Bronchial epithelial cell (primary cell): ENCODE measurements at regions not wholly inside any gene's neighbourhood (a gene's known extent, or its start where the extent isn't known, plus 50 kb on each side); places are given as distances from the start of the nearest gene placed in this dataset.
"Not testable (repeated sequence)": the region's sequence is repeated elsewhere in the genome, so short reads cannot be mapped to it uniquely, and the experiment has no call there.

ENCODE experiments used
- DNase-seq: peaks from one replicate; pipeline ENCODE4 v3.0.0-alpha.2; 2010; ENCODE audit warnings: low read depth
- FAIRE-seq: peaks from 2 replicates; lab custom pipeline; 2011; peaks lifted over from hg19 to GRCh38; lab: Jason Lieb, UNC
- H3K27me3 ChIP-seq: 2 replicates; pipeline ENCODE4 v1.5.1; 2011; ENCODE audit warnings: low read length; ENCODE audit not compliant: control insufficient read depth, insufficient read depth
- H3K36me3 ChIP-seq: 2 replicates; pipeline ENCODE4 v1.5.1; 2011; ENCODE audit warnings: low read length; ENCODE audit not compliant: control insufficient read depth, insufficient read depth
- H3K4me3 ChIP-seq: 2 replicates; pipeline ENCODE4 v1.5.1; 2011; ENCODE audit warnings: mild to moderate bottlenecking, low read depth, low read length, control low read depth
- TF ChIP-seq, protein P1 (sequence below): IDR thresholded peaks from 2 replicates; pipeline ENCODE4 v1.5.1; 2011; ENCODE audit warnings: mild to moderate bottlenecking, moderate library complexity, low read length, control low read depth, inconsistent platforms; ENCODE audit not compliant: insufficient read depth, severe bottlenecking

DNA sequence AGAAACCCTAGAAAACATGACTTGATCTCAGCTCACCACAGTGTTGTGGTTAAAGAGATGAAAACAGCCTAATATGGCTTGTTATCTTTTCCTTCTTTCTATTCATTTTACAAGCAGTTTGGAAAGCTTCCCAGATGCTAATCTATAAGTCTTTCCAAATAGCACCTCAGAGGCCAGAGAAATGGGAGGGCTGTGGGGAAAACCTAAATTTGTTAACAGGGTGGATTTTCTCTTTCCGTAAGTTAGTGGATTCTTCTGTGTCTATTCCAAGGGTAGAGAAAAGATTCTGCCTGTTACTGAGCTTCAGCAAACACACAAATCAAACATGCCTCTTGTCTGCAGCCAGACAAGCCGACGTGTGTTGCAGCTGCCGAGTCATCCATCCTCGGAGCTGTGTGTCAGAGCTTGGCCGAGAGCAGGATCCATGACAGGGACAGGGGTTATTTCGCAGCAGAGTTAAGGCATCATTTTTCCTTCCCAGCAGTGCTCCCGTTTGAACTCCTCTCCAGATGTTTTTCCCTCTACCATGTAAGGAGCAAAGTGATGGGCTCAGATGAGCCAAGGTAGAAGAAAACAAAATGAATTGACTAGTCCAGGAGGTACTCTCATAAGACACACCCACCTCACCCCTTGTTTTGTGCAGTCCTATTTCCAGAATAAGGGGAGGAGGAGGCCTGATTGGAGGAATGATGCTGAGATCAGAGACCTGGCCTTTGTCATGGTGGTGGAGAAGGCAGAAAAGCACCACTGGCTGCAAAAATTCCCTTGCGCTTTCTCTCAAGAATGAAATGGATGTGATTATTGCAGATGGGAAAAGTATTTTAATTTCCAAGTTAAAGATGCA, 560.0 kb downstream of the C6orf118 start:
- DNase-seq (peak; percentile 58), FAIRE-seq (no peak)
- Histone ChIP-seq H3K4me3 (no peak overlapping the region), H3K36me3 (no peaks in the 10 kb centered on the region), H3K27me3 (no peaks in the 10 kb centered on the region)
- TF ChIP-seq, protein P1, sequence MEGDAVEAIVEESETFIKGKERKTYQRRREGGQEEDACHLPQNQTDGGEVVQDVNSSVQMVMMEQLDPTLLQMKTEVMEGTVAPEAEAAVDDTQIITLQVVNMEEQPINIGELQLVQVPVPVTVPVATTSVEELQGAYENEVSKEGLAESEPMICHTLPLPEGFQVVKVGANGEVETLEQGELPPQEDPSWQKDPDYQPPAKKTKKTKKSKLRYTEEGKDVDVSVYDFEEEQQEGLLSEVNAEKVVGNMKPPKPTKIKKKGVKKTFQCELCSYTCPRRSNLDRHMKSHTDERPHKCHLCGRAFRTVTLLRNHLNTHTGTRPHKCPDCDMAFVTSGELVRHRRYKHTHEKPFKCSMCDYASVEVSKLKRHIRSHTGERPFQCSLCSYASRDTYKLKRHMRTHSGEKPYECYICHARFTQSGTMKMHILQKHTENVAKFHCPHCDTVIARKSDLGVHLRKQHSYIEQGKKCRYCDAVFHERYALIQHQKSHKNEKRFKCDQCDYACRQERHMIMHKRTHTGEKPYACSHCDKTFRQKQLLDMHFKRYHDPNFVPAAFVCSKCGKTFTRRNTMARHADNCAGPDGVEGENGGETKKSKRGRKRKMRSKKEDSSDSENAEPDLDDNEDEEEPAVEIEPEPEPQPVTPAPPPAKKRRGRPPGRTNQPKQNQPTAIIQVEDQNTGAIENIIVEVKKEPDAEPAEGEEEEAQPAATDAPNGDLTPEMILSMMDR, result no peak

DNA sequence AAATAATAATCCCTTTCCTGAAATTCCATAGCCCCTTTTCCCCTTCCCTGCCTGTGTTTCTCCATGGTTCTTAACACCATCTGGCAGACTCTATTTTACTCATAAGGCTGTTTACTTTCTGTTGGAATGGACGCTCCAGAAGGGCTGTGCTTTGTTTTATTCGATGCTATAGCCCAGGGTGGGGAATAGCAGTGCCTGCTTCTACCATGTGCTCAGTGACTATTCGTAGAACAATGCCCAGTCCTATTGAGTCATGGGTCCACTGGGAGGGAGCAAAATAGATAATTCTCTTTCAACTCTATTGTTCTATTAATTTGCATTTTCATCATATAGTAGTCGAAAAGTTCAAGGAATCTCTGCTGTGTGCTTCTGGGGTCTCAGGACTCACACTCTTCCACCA, 565.1 kb downstream of the C6orf118 start:
- no peak for FAIRE-seq
- Histone ChIP-seq H3K36me3 (no peaks in the 10 kb centered on the region), H3K27me3 (no peaks in the 10 kb centered on the region), H3K4me3 (no peak overlapping the region)
- DNase-seq, result no peak
- TF ChIP-seq, protein P1, result no peak

DNA sequence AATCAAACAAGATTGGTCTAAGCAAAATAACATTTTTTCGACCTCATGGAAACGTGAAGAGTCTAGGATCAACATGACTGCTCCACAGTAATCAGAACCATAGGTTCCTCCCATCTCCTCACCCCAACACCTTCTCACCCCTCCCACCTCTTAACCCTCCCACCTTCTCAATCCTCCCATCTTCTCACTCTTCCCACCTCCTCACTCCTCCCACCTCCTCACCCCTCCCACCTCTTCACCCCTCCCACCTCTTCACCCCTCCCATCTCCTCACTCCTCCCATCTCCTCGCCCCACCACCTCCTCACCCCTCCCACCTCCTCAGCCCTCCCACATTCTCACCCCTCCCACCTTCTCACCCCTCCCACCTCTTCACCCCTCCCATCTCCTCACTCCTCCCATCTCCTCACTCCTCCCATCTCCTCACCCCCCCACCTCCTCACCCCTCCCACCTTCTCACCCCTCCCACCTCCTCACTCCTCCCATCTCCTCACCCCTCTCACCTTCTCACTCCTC, 567.4 kb downstream of the C6orf118 start:
- Histone ChIP-seq H3K4me3 (no peak overlapping the region), H3K27me3 (no peaks in the 10 kb centered on the region), H3K36me3 (no peaks in the 10 kb centered on the region)
- no peak for FAIRE-seq
- no peak for DNase-seq
- TF ChIP-seq, protein P1, result no peak

DNA sequence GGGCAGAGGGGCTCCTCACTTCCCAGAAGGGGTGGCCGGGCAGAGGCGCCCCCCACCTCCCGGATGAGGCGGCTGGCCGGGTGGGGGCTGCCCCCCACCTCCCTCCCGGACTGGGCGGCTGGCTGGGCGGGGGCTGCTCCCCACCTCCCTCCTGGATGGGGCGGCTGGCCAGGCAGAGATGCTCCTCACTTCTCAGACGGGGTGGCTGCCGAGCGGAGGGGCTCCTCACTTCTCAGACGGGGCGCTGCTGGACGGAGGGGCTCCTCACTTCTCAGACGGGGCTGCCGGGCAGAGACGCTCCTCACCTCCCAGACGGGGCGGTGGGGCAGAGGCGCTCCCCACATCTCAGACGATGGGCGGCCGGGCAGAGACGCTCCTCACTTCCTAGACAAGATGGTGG, 573.3 kb downstream of the C6orf118 start:
- not testable (repeated sequence) for H3K36me3 ChIP-seq, H3K4me3 ChIP-seq, DNase-seq, H3K27me3 ChIP-seq, FAIRE-seq

DNA sequence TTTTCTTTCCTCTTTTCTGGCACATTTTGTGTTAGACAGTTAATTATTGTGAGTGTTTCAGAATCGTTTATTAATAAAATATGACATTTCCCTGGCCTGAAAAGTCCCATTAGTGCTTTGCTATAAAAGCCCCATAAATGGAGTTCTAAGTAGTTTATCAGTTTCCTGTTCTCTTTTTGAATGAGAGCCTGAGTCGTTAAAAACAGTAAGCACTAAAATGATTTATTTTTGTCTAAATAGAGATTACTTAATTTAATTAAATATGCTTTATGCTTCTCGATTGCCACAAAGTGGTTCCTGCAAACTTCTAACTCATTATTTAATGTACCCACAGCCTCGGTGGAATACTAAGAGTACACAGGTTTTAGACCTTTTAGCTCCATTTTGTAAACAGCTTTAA, 577.9 kb downstream of the C6orf118 start:
- no peak for FAIRE-seq
- H3K27me3 ChIP-seq, result no peaks in the 10 kb centered on the region
- H3K36me3 ChIP-seq, result no peaks in the 10 kb centered on the region
- DNase-seq, result no peak
- TF ChIP-seq, protein P1, result no peak
- no peak overlapping the region for H3K4me3 ChIP-seq

DNA sequence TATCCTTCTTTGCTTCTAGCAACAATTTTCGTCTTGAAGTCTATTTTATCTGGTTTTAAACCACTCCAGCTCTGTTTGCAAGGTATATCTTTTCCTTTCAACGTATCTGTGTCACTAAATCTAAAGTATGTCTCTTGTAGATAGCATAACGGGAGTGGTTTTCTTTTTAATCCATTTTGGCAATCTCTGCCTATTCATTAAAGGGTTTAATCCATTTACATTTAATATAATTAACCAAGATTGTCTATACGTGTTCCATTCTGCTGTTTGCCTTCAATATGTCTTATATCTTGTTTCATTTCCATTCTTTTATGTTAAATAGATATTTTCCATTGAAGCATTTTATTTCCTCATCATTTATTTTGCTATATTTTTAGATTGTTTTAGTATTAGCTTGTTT, 587.9 kb downstream of the C6orf118 start:
- Histone ChIP-seq H3K27me3 (no peaks in the 10 kb centered on the region), H3K36me3 (no peaks in the 10 kb centered on the region), H3K4me3 (no peak overlapping the region)
- DNase-seq, result no peak
- no peak for FAIRE-seq
- TF ChIP-seq, protein P1, result no peak
